Panc1 (cell line): ENCODE measurements at regions not wholly inside any gene's neighbourhood (a gene's known extent, or its start where the extent isn't known, plus 50 kb on each side); places are given as distances from the start of the nearest gene placed in this dataset.

ENCODE experiments used
- ATAC-seq: fragments of 200-7000 bp; cut with Tn5 transposase; 2 replicates; pipeline ENCODE4 v1.9.1; 2020; ENCODE audit warnings: mild to moderate bottlenecking, moderate library complexity
- BruUV-seq: library from RNA; stranded (reverse); fragments of 400-500 nt; replicated peaks from 2 replicates; lab custom pipeline; 2021; lab: Mats Ljungman, UMichigan
- CTCF ChIA-PET: fragments of 300-600 bp; sonication (Branson Sonifier 250); formaldehyde crosslinking; loops from one replicate; lab custom pipeline; 2022; ENCODE audit warnings: antibody characterized with exemption; lab: Charles Lee
- POLR2A ChIA-PET: fragments of 300-600 bp; sonication (Branson Sonifier 250); formaldehyde crosslinking; loops from one replicate; lab custom pipeline; 2022; ENCODE audit warnings: antibody characterized with exemption; lab: Charles Lee
- DNase-seq: peaks from one replicate; pipeline ENCODE4 v3.0.0-alpha.2; 2010; ENCODE audit warnings: low read depth, low spot score
- H3K27ac ChIP-seq: 2 replicates; pipeline ENCODE4 v1.5.1; 2011; ENCODE audit warnings: mild to moderate bottlenecking, low read length, inconsistent platforms
- H3K27me3 ChIP-seq: fragments of 200-500 bp; sonication (Bioruptor generic); 2 replicates; pipeline ENCODE4 v1.6.0; 2014; ENCODE audit warnings: low read length, inconsistent platforms; ENCODE audit not compliant: control insufficient read depth, insufficient read depth
- H3K36me3 ChIP-seq: fragments of 200-500 bp; sonication (Bioruptor generic); 2 replicates; pipeline ENCODE4 v1.5.1; 2014; ENCODE audit warnings: inconsistent platforms, mild to moderate bottlenecking, low read length, moderate library complexity; ENCODE audit not compliant: control insufficient read depth, insufficient read depth
- H3K4me1 ChIP-seq: 2 replicates; pipeline ENCODE4 v1.5.1; 2011; ENCODE audit warnings: inconsistent platforms, mild to moderate bottlenecking, low read length, moderate library complexity; ENCODE audit not compliant: control insufficient read depth, insufficient read depth
- H3K4me3 ChIP-seq, 2 experiments: 2 replicates each; pipeline ENCODE4 v1.5.1; 2011 to 2012; ENCODE audit warnings: low read depth in 2 of 2, low read length in 2 of 2, mild to moderate bottlenecking in 2 of 2, inconsistent platforms in 1 of 2, moderate library complexity in 1 of 2
- H3K9me3 ChIP-seq: fragments of 200-500 bp; sonication (Bioruptor generic); 2 replicates; pipeline ENCODE4 v1.5.1; 2014; ENCODE audit warnings: low read depth, mild to moderate bottlenecking, inconsistent platforms, low read length, moderate library complexity; ENCODE audit not compliant: control insufficient read depth, insufficient read depth
- CTCF ChIP-seq: fragments of 450-650 bp; IDR thresholded peaks from 2 replicates; pipeline ENCODE4 v1.5.1; 2017; ENCODE audit warnings: mild to moderate bottlenecking
- POLR2AphosphoS5 ChIP-seq: IDR thresholded peaks from 2 replicates; pipeline ENCODE4 v1.6.1; 2012; ENCODE audit warnings: mild to moderate bottlenecking, low read depth, low read length, moderate library complexity
- REST ChIP-seq, 2 experiments: IDR thresholded peaks; 2 replicates each; pipeline ENCODE4 v1.6.1; 2011 to 2012; ENCODE audit warnings: low read depth in 2 of 2, control low read depth in 1 of 2, low read length in 1 of 2, mild to moderate bottlenecking in 1 of 2, moderate library complexity in 1 of 2; ENCODE audit not compliant: insufficient read depth in 1 of 2
- SIN3A ChIP-seq: IDR thresholded peaks from 2 replicates; pipeline ENCODE4 v1.6.1; 2012; ENCODE audit warnings: low read depth, mild to moderate bottlenecking, low read length, moderate library complexity, borderline replicate concordance; ENCODE audit not compliant: insufficient read depth
- TCF7L2 ChIP-seq: IDR thresholded peaks from 2 replicates; pipeline ENCODE4 v1.6.1; 2011; ENCODE audit warnings: mild to moderate bottlenecking, low read depth, low read length, inconsistent platforms
- in situ Hi-C: cut with HindIII; loops from 2 replicates; pipeline ENCODE4 v1.10.0; 2016; ENCODE audit warnings: low sequenced_read_pairs, low pct_unique_long_range_greater_than_20kb
- intact Hi-C: fragments of 100-400 bp; cut with micrococcal nuclease; formaldehyde crosslinking; loops from one replicate; pipeline ENCODE4 v1.10.0; 2022; ENCODE audit not compliant: unreplicated experiment

- H3K4me3 ChIP-seq, result no peak overlapping the region
- intact Hi-C loops (no loop called here), in situ Hi-C loops (no loop called here)
- POLR2A ChIA-PET, result no interaction called here
- no peaks in the 10 kb centered on the region for H3K36me3 ChIP-seq
- TF ChIP-seq POLR2AphosphoS5 (no peak), SIN3A (no peak), CTCF (no peak), REST (IDR thresholded peaks at IDR 0.05; ENCODE audit: insufficient read depth in 1 of 2, low read depth in 2 of 2, low read length in 1 of 2) (no peak), TCF7L2 (no peak)
- no peak for ATAC-seq
- DNase-seq, result no peak
- H3K27ac ChIP-seq, result no peak overlapping the region
- BruUV-seq, result no TSS peak
- H3K9me3 ChIP-seq, result no peaks in the 10 kb centered on the region
- no peaks in the 10 kb centered on the region for H3K27me3 ChIP-seq
- H3K4me1 ChIP-seq, result no peaks in the 10 kb centered on the region
- CTCF ChIA-PET, result no interaction called here
Observed at GRCh38 chrX:82070948-82071347, 869.0 kb downstream of the SH3BGRL start.

GRCh38 chrX:82081027-82081426 lies 879.1 kb downstream of the SH3BGRL start:
- TF ChIP-seq SIN3A, result no peak
- no peak for TF ChIP-seq REST (IDR thresholded peaks at IDR 0.05; ENCODE audit: insufficient read depth in 1 of 2, low read depth in 2 of 2, low read length in 1 of 2)
- no peak for TF ChIP-seq TCF7L2
- no peak for TF ChIP-seq POLR2AphosphoS5
- no peak for TF ChIP-seq CTCF
- intact Hi-C loops, result no loop called here
- Histone ChIP-seq H3K36me3 (no peaks in the 10 kb centered on the region), H3K27me3 (no peaks in the 10 kb centered on the region), H3K27ac (no peak overlapping the region), H3K4me1 (no peaks in the 10 kb centered on the region), H3K9me3 (no peaks in the 10 kb centered on the region), H3K4me3 (no peak overlapping the region)
- CTCF ChIA-PET, result no interaction called here
- in situ Hi-C loops, result no loop called here
- ATAC-seq, result no peak
- DNase-seq, result no peak
- no TSS peak for BruUV-seq
- POLR2A ChIA-PET, result no interaction called here
